GM10266 (cell line): ENCODE measurements at regions not wholly inside any gene's neighbourhood (a gene's known extent, or its start where the extent isn't known, plus 50 kb on each side); places are given as distances from the start of the nearest gene placed in this dataset.

ENCODE experiments used
- DNase-seq: peaks from one replicate; pipeline ENCODE4 v3.0.0; 2012; ENCODE audit errors: extremely low spot score
- TF ChIP-seq, protein P1 (sequence below): IDR thresholded peaks from 2 replicates; pipeline ENCODE4 v1.5.1; 2012; ENCODE audit warnings: mild to moderate bottlenecking, low read depth; ENCODE audit not compliant: control insufficient read depth, insufficient read depth; ENCODE audit errors: missing control alignments

DNA sequence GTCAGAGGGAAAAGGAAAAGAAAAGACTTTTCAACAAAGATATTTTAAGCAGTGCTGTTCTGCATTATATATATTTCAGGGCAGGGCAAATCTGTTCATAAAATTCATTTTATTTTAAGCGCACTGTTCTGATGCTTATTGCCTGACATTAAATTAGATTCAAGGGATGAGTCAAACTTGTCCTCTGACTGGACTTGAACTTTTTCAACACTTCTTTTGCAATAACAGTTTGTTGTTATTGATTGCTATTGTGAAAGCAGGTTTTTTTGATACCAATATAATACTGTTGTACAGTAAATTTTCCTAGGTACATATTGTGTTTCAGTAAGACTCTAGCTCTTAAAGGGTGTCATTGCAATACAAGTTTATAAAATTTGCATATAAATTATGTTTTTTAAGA lies 481.3 kb downstream of the NAF1 start:
- TF ChIP-seq, protein P1, sequence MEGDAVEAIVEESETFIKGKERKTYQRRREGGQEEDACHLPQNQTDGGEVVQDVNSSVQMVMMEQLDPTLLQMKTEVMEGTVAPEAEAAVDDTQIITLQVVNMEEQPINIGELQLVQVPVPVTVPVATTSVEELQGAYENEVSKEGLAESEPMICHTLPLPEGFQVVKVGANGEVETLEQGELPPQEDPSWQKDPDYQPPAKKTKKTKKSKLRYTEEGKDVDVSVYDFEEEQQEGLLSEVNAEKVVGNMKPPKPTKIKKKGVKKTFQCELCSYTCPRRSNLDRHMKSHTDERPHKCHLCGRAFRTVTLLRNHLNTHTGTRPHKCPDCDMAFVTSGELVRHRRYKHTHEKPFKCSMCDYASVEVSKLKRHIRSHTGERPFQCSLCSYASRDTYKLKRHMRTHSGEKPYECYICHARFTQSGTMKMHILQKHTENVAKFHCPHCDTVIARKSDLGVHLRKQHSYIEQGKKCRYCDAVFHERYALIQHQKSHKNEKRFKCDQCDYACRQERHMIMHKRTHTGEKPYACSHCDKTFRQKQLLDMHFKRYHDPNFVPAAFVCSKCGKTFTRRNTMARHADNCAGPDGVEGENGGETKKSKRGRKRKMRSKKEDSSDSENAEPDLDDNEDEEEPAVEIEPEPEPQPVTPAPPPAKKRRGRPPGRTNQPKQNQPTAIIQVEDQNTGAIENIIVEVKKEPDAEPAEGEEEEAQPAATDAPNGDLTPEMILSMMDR = no peak
- DNase-seq = no peak

DNA sequence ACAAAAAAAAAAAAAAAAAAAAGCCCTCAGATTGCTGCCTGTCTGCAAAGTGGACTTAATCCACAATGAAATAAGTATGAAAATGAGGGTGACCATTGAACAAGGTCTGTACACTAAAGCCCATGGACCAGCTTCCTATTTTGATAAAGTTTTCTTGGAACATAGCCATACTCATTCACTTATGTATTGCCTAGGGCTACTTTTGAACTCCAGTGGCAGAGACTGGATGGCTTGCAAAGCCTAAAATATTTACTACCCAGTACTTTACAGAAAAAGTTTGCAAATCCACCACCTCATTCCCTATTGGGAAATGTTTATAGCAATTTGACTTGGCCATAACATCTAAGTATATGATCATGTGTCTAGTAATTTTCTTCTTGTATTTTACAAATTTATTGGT lies 481.7 kb downstream of the NAF1 start:
- DNase-seq = no peak

DNA sequence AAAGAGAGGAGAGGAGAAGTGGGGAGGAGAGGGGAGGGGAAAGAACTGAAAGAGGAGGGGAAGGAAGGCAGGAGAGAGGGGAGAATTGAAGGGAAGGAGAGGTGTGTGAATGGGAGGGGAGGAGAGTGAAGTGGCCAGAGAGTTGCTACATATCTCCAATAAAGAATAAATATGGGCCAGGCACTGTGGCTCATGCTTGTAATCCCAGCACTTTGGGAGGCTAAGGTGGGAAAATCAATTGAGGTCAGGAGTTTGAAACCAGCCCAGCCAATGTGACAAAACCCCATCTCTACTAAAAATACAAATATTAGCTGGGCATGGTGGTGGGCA lies 482.4 kb downstream of the NAF1 start:
- DNase-seq = no peak
- TF ChIP-seq, protein P1 = no peak

More for the DNA sequence above, 481.7 kb downstream of the NAF1 start:
- TF ChIP-seq, protein P1 = no peak

DNA sequence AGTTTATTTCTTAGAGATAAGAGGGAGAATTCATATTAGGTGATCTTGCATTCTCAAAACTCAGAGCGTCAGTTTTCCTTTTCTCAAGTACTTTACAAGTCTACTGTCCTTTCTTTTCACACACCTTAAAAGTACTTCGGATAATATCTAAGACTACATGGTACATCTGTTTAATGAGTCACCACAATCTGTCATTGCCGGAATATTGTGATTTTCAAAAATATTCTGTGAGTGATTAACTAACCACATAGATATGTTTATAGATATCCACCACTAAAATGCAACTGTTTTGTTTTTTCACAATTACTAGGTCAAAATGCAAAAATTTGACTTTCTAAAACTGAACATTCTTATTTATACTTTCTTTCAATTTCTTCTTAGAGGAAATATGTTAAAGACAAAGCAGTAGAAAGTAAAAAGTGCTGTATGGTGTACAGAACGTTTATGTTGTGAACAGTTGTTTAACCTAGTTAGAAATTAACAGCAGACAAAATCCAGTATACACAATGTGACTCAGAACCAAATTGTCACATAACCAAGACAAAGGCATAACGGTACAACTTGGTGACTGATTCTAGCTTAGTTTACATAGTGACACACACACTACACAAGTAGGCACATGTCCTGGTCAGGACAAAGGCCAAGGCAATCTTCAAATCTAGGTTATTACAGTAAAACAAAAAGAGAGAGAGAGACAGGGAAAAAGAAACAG lies 482.9 kb downstream of the NAF1 start:
- no peak for DNase-seq

DNA sequence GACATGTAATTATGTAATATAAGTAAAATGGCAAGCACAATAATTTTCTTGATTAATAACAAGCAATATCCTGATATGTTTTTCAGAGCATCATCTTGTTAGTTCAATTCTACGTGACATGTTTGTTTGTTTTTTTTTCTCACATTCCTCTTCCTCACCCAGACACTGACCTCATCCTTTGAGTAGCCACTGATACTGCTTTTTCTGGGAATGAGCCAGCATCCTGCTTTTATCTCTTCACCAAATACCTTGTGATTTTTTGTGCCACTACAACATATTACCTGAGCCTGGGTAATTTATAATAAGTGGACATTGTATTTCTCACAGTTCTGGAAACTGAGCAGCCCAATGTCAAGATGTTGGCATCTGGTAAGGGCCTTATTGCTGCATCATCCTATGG lies 484.0 kb downstream of the NAF1 start:
- TF ChIP-seq, protein P1 = no peak
- no peak for DNase-seq

More for the DNA sequence above, 482.9 kb downstream of the NAF1 start:
- TF ChIP-seq, protein P1 = no peak

DNA sequence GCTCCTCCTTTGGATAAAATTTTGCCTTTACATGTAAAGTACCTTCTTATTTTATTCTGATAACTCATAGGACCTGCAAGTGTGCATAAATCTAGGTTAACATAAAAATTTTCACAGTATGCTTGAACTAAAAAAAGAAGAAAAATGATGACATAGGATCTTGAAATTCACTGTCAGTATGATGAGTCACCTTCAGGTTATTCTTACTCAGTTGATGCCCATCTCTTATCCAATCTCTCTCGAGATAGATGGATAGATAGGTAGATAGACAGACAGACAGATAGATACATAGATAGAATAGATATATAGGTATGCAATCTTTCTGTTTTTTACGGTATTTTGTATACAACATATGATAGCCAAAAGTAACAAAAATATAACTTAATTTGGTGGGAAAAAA lies 485.5 kb downstream of the NAF1 start:
- DNase-seq = no peak
- TF ChIP-seq, protein P1 = no peak

DNA sequence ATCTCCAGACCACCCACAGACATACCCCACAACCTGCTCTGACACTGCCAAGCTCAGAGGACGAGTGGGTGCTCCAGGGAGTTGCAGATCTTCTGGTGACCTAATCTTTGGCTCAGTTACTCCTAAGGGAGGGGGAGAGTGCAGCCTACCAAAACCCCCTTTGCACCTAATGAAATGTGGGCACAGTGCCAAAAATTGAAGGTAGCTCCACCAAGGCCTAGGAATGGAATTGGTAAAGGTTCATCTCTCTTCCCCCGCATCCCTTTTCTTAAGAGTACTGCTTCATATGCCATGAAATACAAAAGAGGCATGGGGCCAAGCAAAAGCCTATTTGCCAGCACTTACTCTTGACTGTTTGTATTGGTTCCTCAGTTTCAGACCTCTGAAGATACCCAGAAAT lies 491.0 kb downstream of the NAF1 start:
- TF ChIP-seq, protein P1 = no peak

More for the DNA sequence above, 491.0 kb downstream of the NAF1 start:
- no peak for DNase-seq
